ENCODE measurements at regions not wholly inside any gene's neighbourhood (a gene's known extent, or its start where the extent isn't known, plus 50 kb on each side); places are given as distances from the start of the nearest gene placed in this dataset.

- intact Hi-C loops (cut with DNase I): no loop called here
- H3K27me3 ChIP-seq: no peaks in the 10 kb centered on the region
- no peak overlapping the region for H3K27ac ChIP-seq
- TF ChIP-seq POLR2A (IDR thresholded peaks at IDR 0.05) (no peak), CTCF (IDR thresholded peaks at IDR 0.05) (no peak)
- DNase-seq: no peak
- H3K4me3 ChIP-seq: no peak overlapping the region
- H3K36me3 ChIP-seq (replicated peaks in 1 of 2): no peaks in the 10 kb centered on the region
- WGBS, 4 donors: 71 to 85% (median 79%) methylated on average over 6 of the region's 6 CpGs
- no peaks in the 10 kb centered on the region for H3K4me1 ChIP-seq (replicated peaks in 1 of 2)
- H3K9me3 ChIP-seq (replicated peaks in 1 of 3): no peaks in the 10 kb centered on the region
Observed at GRCh38 chr17:51442088-51442865, 181.9 kb downstream of the UTP18 start.

GRCh38 chr17:51443646-51444045, 183.3 kb downstream of the UTP18 start:
- WGBS, 4 donors: 61 to 67% (median 64%) methylated on average over 3 of the region's 3 CpGs
- TF ChIP-seq POLR2A (IDR thresholded peaks at IDR 0.05) (no peak), CTCF (IDR thresholded peaks at IDR 0.05) (no peak)
- no peak overlapping the region for H3K27ac ChIP-seq
- H3K9me3 ChIP-seq (replicated peaks in 1 of 3): no peaks in the 10 kb centered on the region
- no peak for DNase-seq
- H3K4me3 ChIP-seq: no peak overlapping the region
- H3K4me1 ChIP-seq (replicated peaks in 1 of 2): no peaks in the 10 kb centered on the region
- H3K27me3 ChIP-seq: no peaks in the 10 kb centered on the region
- no peaks in the 10 kb centered on the region for H3K36me3 ChIP-seq (replicated peaks in 1 of 2)
- intact Hi-C loops (cut with DNase I): no loop called here

- H3K36me3 ChIP-seq (replicated peaks in 1 of 2): no peaks in the 10 kb centered on the region
- WGBS, 4 donors: 62 to 82% (median 67%) methylated on average over 4 of the region's 4 CpGs
- no peaks in the 10 kb centered on the region for H3K27me3 ChIP-seq
- H3K4me3 ChIP-seq: no peak overlapping the region
- H3K9me3 ChIP-seq (replicated peaks in 1 of 3): no peaks in the 10 kb centered on the region
- no peak for DNase-seq
- intact Hi-C loops (cut with DNase I): no loop called here
- H3K4me1 ChIP-seq (replicated peaks in 1 of 2): no peaks in the 10 kb centered on the region
- TF ChIP-seq CTCF (IDR thresholded peaks at IDR 0.05) (no peak), POLR2A (IDR thresholded peaks at IDR 0.05) (no peak)
- H3K27ac ChIP-seq: no peak overlapping the region
Observed at GRCh38 chr17:51445946-51446345, 185.6 kb downstream of the UTP18 start.

- intact Hi-C loops (cut with DNase I): no loop called here
- H3K4me1 ChIP-seq (replicated peaks in 1 of 2): no peaks in the 10 kb centered on the region
- H3K27ac ChIP-seq: no peak overlapping the region
- H3K27me3 ChIP-seq: no peaks in the 10 kb centered on the region
- 91 to 98% (median 95%) methylated on average over 1 of the region's 1 CpG for WGBS, 4 donors
- DNase-seq: no peak
- H3K9me3 ChIP-seq (replicated peaks in 1 of 3): no peaks in the 10 kb centered on the region
- TF ChIP-seq POLR2A (IDR thresholded peaks at IDR 0.05) (no peak), CTCF (IDR thresholded peaks at IDR 0.05) (no peak)
- no peaks in the 10 kb centered on the region for H3K36me3 ChIP-seq (replicated peaks in 1 of 2)
- H3K4me3 ChIP-seq: no peak overlapping the region
Observed at GRCh38 chr17:51454456-51454978, 194.2 kb downstream of the UTP18 start.

Measured in adrenal gland (tissue), 9 donors.